ENCODE measurements at regions not wholly inside any gene's neighbourhood (a gene's known extent, or its start where the extent isn't known, plus 50 kb on each side); places are given as distances from the start of the nearest gene placed in this dataset.

GRCh38 chr3:168622795-168623194 lies 527.1 kb upstream of the GOLIM4 start:
- DNase-seq (no peak), ATAC-seq (peak; percentile 72)
- intact Hi-C loops (cut with micrococcal nuclease), result no loop called here

DNA sequence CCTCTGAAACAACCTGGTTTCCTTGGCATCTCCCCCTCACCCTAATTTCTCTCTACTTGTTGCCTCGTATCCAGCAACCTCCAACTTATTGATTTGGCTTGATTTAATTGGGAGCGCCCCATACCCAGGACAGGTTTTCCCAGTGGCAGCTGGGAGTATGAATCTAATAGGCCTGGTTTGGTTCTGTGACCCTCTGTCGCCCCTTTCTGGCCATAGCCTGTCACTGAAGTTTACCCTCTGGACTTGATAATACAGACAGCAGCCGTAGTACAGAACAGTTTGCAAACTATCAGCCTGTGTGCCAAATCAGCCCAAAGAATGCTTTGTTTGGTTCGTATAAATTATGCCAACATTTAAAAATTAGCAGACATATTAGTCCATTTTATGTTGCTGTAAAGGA lies 525.1 kb upstream of the GOLIM4 start:
- intact Hi-C loops (cut with micrococcal nuclease), result no loop called here
- DNase-seq (no peak), ATAC-seq (peak; percentile 45)

DNA sequence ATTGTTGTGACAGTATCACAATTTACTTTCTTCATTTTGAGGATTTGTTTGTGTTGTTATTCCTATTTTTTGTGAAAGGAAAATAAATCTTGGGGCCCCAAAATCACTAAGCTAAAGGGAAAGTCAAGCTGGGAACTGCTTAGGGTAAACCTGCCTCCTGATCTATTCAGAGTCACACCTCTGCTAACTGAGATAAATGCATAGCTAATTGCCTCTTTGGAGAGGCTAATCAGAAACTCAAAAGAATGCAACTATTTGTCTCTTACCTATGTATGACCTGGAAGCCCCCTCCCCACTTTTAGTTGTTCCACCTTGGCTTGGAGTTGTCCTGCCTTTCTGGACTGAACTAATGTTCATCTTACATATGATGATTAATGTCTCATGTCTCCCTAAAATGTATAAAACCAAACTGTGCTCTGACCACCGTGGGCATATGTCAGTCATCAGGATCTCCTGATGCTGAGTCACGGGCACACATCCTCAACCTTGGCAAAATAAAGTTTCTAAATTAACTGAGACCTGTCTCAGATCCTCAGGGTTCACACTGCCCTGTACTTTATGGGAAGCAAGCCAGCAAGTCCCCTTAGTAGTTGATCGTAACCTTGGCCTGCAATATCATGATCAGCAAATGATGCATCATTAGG lies 523.2 kb upstream of the GOLIM4 start:
- no peak for DNase-seq
- no peak for ATAC-seq

GRCh38 chr3:168617658-168618057 lies 521.9 kb upstream of the GOLIM4 start:
- intact Hi-C loops (cut with micrococcal nuclease), result no loop called here
- no peak for ATAC-seq
- DNase-seq, result no peak

More for the DNA sequence above, 523.2 kb upstream of the GOLIM4 start:
- intact Hi-C loops (cut with micrococcal nuclease), result no loop called here

DNA sequence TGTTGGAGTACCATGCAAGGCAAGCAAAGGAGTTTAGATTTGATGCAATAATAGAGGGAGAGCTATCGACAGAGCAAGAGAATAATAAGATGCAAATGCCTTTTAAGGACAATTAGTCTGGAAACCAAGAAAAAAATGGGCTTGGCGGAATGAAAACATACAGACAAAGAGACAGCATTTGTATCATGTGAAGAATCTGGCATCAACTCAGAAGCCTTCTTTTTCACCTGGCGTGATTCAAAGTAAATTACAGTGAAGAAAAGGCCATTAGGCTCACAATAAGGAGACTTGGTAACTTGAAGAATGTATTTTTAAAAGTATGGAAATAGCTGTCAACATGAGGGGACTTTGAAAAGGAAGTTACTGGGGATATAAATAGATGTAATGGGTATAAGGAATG lies 521.2 kb upstream of the GOLIM4 start:
- ATAC-seq (no peak), DNase-seq (no peak)
- intact Hi-C loops (cut with micrococcal nuclease), result no loop called here

DNA sequence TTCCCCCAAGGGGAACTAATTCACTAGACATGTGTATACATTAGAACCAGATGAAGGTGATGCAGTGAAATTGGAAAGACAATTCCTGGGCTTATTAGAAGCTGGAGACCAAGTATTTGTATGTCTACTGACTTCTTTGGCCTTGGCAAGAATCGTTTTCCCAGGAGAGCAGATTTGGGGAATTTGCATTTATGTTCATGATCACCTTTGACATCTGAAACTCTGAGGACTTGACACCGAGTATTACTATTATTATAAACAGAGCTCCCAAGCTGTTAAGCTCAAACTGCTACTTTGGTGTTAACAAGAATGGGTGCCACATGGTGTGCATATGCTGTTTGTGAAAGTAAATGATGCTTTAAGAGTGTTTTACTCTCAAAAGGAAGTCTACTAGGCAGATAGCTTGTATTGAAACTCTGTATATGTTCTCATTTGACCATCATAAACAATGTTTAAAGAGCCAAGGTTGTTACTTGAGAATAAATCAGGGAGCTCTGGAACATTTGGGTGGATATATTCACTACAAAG lies 519.8 kb upstream of the GOLIM4 start:
- DNase-seq (no peak), ATAC-seq (no peak)
- intact Hi-C loops (cut with micrococcal nuclease), result no loop called here

DNA sequence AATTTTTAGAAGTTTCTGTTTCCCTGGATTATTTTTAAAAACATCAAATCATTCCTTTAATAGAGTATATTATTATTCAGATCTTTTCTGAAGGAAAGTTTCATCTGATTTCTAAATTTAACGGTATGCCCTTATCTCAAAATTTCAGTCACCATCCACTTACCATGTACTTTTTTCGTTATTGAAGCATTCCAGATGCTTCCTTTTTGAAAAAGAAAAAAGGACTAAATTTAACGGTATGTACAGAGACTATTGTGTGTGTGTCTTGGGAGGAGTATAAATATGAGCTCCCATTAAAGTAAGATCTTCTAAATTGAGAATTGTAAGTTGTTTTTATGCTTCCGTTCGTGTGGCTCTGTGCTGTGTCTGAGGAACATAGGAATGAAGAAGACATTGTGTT lies 517.4 kb upstream of the GOLIM4 start:
- ATAC-seq (no peak), DNase-seq (no peak)
- intact Hi-C loops (cut with micrococcal nuclease), result no loop called here

GRCh38 chr3:168612671-168613070 lies 516.9 kb upstream of the GOLIM4 start:
- ATAC-seq (no peak), DNase-seq (no peak)
- intact Hi-C loops (cut with micrococcal nuclease), result no loop called here

- DNase-seq (no peak), ATAC-seq (no peak)
- intact Hi-C loops (cut with micrococcal nuclease), result no loop called here
Measured at GRCh38 chr3:168611826-168612225, 516.1 kb upstream of the GOLIM4 start.

GRCh38 chr3:168608926-168609325 lies 513.2 kb upstream of the GOLIM4 start:
- no peak for ATAC-seq
- intact Hi-C loops (cut with micrococcal nuclease), result no loop called here
- no peak for DNase-seq

DNA sequence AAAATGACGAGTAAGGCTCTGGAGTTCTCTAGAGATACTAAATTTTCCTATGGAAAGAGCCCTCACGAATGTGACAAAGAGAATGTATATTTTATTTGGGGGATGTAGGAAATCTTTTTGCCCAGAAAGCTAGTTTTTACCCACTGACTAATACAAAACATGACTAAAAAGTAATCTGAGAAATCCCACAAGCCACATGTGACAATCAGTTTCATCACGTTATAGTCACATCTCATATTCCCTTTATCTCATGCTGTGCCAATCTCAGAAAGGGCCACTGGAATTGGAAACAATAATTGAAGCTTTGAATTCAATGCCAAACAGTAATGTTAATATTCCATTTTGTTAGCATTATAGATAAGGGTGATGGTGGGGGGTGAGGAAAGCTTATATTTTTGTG lies 509.0 kb upstream of the GOLIM4 start:
- ATAC-seq (no peak), DNase-seq (no peak)
- intact Hi-C loops (cut with micrococcal nuclease), result no loop called here

DNA sequence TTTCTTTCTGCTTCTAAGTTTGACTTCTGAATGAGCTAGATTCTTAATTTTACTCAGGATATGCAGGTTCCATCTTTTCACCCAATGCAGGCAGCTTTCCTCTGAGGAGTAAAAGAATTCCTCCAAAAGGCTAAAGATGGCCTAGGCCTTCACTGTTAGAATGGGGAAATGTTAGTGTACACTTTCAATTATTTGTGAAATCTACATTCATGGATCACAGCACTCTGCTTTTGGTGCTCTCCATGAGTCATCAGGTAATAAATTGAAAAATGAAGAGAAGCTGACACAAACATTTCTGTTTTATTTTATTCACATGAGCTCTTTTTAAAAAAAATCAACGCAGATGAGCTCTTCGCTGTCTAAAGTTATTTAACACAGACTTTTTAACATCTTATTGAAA lies 502.5 kb upstream of the GOLIM4 start:
- intact Hi-C loops (cut with micrococcal nuclease), result no loop called here
- DNase-seq (no peak), ATAC-seq (no peak)

GRCh38 chr3:168596175-168596823 lies 500.6 kb upstream of the GOLIM4 start:
- ATAC-seq (peak; percentile 36), DNase-seq (no peak)
- intact Hi-C loops (cut with micrococcal nuclease), result no loop called here

DNA sequence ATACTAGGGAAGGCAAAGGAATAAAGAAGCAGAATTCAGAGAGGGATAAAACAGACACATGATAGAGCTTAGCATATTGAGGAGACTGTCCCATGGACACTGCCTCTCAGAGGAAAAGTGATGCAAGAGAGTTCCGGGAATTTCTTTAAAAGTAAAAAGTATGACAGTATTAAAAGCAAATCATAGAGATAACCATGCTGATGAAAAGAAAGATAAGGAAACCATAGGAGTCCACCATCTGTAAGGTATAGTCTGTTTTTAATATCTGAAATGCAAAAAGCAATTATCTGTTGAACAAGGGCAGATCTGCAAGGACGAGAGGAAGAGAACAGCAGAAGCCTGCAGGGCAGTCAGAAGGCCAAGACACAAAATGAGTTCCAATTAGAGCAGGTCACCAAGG lies 495.9 kb upstream of the GOLIM4 start:
- intact Hi-C loops (cut with micrococcal nuclease), result no loop called here
- DNase-seq, result no peak
- ATAC-seq, result no peak

DNA sequence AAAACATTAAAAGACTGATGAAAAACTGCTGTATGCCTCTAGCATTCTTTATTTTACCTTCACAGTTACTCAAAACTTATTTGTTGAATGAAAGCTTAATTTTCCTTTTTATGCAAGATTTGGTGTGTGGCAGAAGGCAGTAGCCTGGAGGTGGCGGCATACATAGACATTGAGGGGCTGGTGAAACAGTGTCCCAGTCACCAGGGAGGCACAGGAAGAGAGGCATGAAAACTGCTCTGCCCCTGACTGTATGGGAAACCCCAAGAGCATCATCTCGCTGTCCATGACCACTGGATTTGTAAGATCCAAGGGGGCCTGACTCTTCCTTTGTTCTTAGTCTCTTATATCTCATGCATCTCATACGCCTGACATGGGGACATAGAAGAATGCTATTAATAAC lies 493.7 kb upstream of the GOLIM4 start:
- no peak for DNase-seq
- ATAC-seq, result no peak

GRCh38 chr3:168585544-168585943 lies 489.8 kb upstream of the GOLIM4 start:
- ATAC-seq, result no peak
- no peak for DNase-seq
- intact Hi-C loops (cut with micrococcal nuclease), result no loop called here

More for the DNA sequence above, 493.7 kb upstream of the GOLIM4 start:
- intact Hi-C loops (cut with micrococcal nuclease), result no loop called here

GRCh38 chr3:168583977-168584376 lies 488.3 kb upstream of the GOLIM4 start:
- no peak for ATAC-seq
- intact Hi-C loops (cut with micrococcal nuclease), result no loop called here

GRCh38 chr3:168582503-168582902 lies 486.8 kb upstream of the GOLIM4 start:
- no peak for DNase-seq
- intact Hi-C loops (cut with micrococcal nuclease), result no loop called here
- ATAC-seq, result no peak

More at GRCh38 chr3:168583977-168584376, 488.3 kb upstream of the GOLIM4 start:
- no peak for DNase-seq

GRCh38 chr3:168581771-168582225 lies 486.1 kb upstream of the GOLIM4 start:
- intact Hi-C loops (cut with micrococcal nuclease), result no loop called here
- no peak for ATAC-seq
- no peak for DNase-seq

- DNase-seq (no peak), ATAC-seq (no peak)
- intact Hi-C loops (cut with micrococcal nuclease), result no loop called here
Measured at GRCh38 chr3:168579010-168579409, 483.3 kb upstream of the GOLIM4 start.

- intact Hi-C loops (cut with micrococcal nuclease), result no loop called here
- ATAC-seq (no peak), DNase-seq (no peak)
Measured at GRCh38 chr3:168575750-168576149, 480.0 kb upstream of the GOLIM4 start.

Measured in left ventricle myocardium superior (tissue), 1 donor.